Body of pancreas (tissue), 4 donors: ENCODE measurements at regions not wholly inside any gene's neighbourhood (a gene's known extent, or its start where the extent isn't known, plus 50 kb on each side); places are given as distances from the start of the nearest gene placed in this dataset.

Experiments
- ATAC-seq: fragments of 150-250 bp; one replicate; pipeline ENCODE4 v1.9.1; 2016
- DNase-seq, 4 donors: peaks; one replicate each; pipeline ENCODE4 v3.0.0-alpha.2; 2019
- H3K27ac ChIP-seq, 4 donors: fragments of 200-600 bp; sonication (generic); 1 replicate in 3 of 4; 2 replicates in 1 of 4; pipeline versions ENCODE4 v1.5.1 to v1.6.1; 2016 to 2019; ENCODE audit warnings: mild to moderate bottlenecking in 1 of 4, mixed read lengths in 1 of 4, moderate library complexity in 1 of 4
- H3K27me3 ChIP-seq, 2 donors: fragments of 200-600 bp; sonication (generic); one replicate each; pipeline ENCODE4 v1.6.0; 2016; ENCODE audit warnings: mild to moderate bottlenecking in 1 of 2
- H3K36me3 ChIP-seq, 2 donors: fragments of 200-600 bp; sonication (generic); replicated peaks in 1 of 2; 2 replicates each; pipeline ENCODE4 v1.5.1; 2016; ENCODE audit warnings: low read depth in 2 of 2; ENCODE audit not compliant: insufficient read depth in 1 of 2
- H3K4me1 ChIP-seq: fragments of 200-600 bp; sonication (generic); one replicate; pipeline ENCODE4 v1.6.0; 2016
- H3K4me3 ChIP-seq, 2 donors: fragments of 200-600 bp; sonication (generic); 1 replicate in 1 of 2; 2 replicates in 1 of 2; pipeline ENCODE4 v1.5.1; 2016 to 2019
- H3K9me3 ChIP-seq, 3 donors: fragments of 200-600 bp; sonication (generic); 1 replicate in 2 of 3; 2 replicates in 1 of 3; pipeline ENCODE4 v1.5.1; 2016
- CTCF ChIP-seq, 7 experiments: fragments of 450-650 bp in 4 of 7; fragments of 200-600 bp in 3 of 7; sonication (generic) in 3 of 7; IDR thresholded peaks; one replicate each; pipeline ENCODE4 v1.5.1; 2016 to 2019; ENCODE audit warnings: antibody characterized with exemption in 7 of 7
- POLR2A ChIP-seq, 3 donors: fragments of 450-650 bp; IDR thresholded peaks; one replicate each; pipeline ENCODE4 v1.6.1; 2016; ENCODE audit warnings: antibody characterized with exemption in 3 of 3, mild to moderate bottlenecking in 2 of 3
- WGBS, 2 donors: methylation state at CpG; one replicate each; pipeline ENCODE4 v1.1.5; 2017; 5-methylcytosine and 5-hydroxymethylcytosine counted together
- intact Hi-C: fragments of 100-400 bp; cut with DNase I; formaldehyde crosslinking; loops from one replicate; pipeline ENCODE4 v1.15.1; 2023

GRCh38 chr2:184532551-184532950 lies 65.8 kb upstream of the ZNF804A start:
- no peak for TF ChIP-seq CTCF (IDR thresholded peaks at IDR 0.05)
- no peak for TF ChIP-seq POLR2A (IDR thresholded peaks at IDR 0.05)
- no peaks in the 10 kb centered on the region for H3K27me3 ChIP-seq
- H3K36me3 ChIP-seq, result no peaks in the 10 kb centered on the region
- H3K4me1 ChIP-seq, result no peaks in the 10 kb centered on the region
- intact Hi-C loops, result no loop called here
- peaks cover 0 to 13% (median 0%) of the 10 kb centered on the region in 3 donors for H3K9me3 ChIP-seq
- H3K4me3 ChIP-seq, result no peak overlapping the region
- DNase-seq (no peak), ATAC-seq (no peak)
- H3K27ac ChIP-seq, result no peak overlapping the region

- intact Hi-C loops, result no loop called here
- Histone ChIP-seq H3K9me3 (no peaks in the 10 kb centered on the region), H3K27me3 (no peaks in the 10 kb centered on the region), H3K27ac (no peak overlapping the region), H3K36me3 (no peaks in the 10 kb centered on the region), H3K4me3 (no peak overlapping the region), H3K4me1 (no peaks in the 10 kb centered on the region)
- DNase-seq (no peak), ATAC-seq (no peak)
- TF ChIP-seq POLR2A (IDR thresholded peaks at IDR 0.05), result no peak
- TF ChIP-seq CTCF (IDR thresholded peaks at IDR 0.05), result no peak
- WGBS, 2 donors, result 61 to 70% methylated on average over 3 of the region's 3 CpGs
These were observed 63.3 kb upstream of the ZNF804A start for GRCh38 chr2:184534986-184535385.

- no peak overlapping the region for H3K27ac ChIP-seq
- H3K4me3 ChIP-seq, result no peak overlapping the region
- TF ChIP-seq CTCF (IDR thresholded peaks at IDR 0.05), result no peak
- TF ChIP-seq POLR2A (IDR thresholded peaks at IDR 0.05), result no peak
- H3K36me3 ChIP-seq, result no peaks in the 10 kb centered on the region
- H3K27me3 ChIP-seq, result no peaks in the 10 kb centered on the region
- ATAC-seq, result no peak
- no peaks in the 10 kb centered on the region for H3K9me3 ChIP-seq
- intact Hi-C loops, result no loop called here
- H3K4me1 ChIP-seq, result no peaks in the 10 kb centered on the region
- DNase-seq, result no peak
These were observed 58.0 kb upstream of the ZNF804A start for GRCh38 chr2:184540246-184540789.

- no peaks in the 10 kb centered on the region for H3K4me1 ChIP-seq
- H3K27ac ChIP-seq, result no peak overlapping the region
- 65 to 70% methylated on average over 2 of the region's 2 CpGs for WGBS, 2 donors
- DNase-seq (no peak), ATAC-seq (no peak)
- TF ChIP-seq CTCF (IDR thresholded peaks at IDR 0.05) (no peak), POLR2A (IDR thresholded peaks at IDR 0.05) (no peak)
- no peak overlapping the region for H3K4me3 ChIP-seq
- intact Hi-C loops, result no loop called here
- no peaks in the 10 kb centered on the region for H3K9me3 ChIP-seq
- H3K36me3 ChIP-seq, result no peaks in the 10 kb centered on the region
- H3K27me3 ChIP-seq, result no peaks in the 10 kb centered on the region
These were observed 56.7 kb upstream of the ZNF804A start for GRCh38 chr2:184541591-184541990.

- TF ChIP-seq POLR2A (IDR thresholded peaks at IDR 0.05), result no peak
- no peak for TF ChIP-seq CTCF (IDR thresholded peaks at IDR 0.05)
- no peaks in the 10 kb centered on the region for H3K4me1 ChIP-seq
- DNase-seq (no peak), ATAC-seq (no peak)
- intact Hi-C loops, result no loop called here
- no peaks in the 10 kb centered on the region for H3K27me3 ChIP-seq
- H3K36me3 ChIP-seq, result no peaks in the 10 kb centered on the region
- no peaks in the 10 kb centered on the region for H3K9me3 ChIP-seq
- 73 to 87% methylated on average over 1 of the region's 1 CpG for WGBS, 2 donors
- H3K27ac ChIP-seq, result no peak overlapping the region
- no peak overlapping the region for H3K4me3 ChIP-seq
These were observed 54.5 kb upstream of the ZNF804A start for GRCh38 chr2:184543832-184544231.
